Gastrocnemius medialis (tissue), 4 donors: ENCODE measurements at regions not wholly inside any gene's neighbourhood (a gene's known extent, or its start where the extent isn't known, plus 50 kb on each side); places are given as distances from the start of the nearest gene placed in this dataset.

Experiments used
- CTCF ChIP-seq, 5 experiments: fragments of 450-650 bp in 3 of 5; fragments of 200-600 bp in 2 of 5; sonication (generic) in 2 of 5; IDR thresholded peaks in 4 of 5; conservative IDR thresholded peaks in 1 of 5; 1 replicate in 4 of 5; 2 replicates in 1 of 5; pipeline ENCODE4 v1.5.1; 2016 to 2019; ENCODE audit warnings: antibody characterized with exemption in 5 of 5, mild to moderate bottlenecking in 3 of 5, moderate library complexity in 3 of 5
- POLR2A ChIP-seq, 2 donors: fragments of 450-650 bp; IDR thresholded peaks; one replicate each; pipeline ENCODE4 v1.6.1; 2017; ENCODE audit warnings: antibody characterized with exemption in 2 of 2, mild to moderate bottlenecking in 2 of 2, moderate library complexity in 2 of 2

DNA sequence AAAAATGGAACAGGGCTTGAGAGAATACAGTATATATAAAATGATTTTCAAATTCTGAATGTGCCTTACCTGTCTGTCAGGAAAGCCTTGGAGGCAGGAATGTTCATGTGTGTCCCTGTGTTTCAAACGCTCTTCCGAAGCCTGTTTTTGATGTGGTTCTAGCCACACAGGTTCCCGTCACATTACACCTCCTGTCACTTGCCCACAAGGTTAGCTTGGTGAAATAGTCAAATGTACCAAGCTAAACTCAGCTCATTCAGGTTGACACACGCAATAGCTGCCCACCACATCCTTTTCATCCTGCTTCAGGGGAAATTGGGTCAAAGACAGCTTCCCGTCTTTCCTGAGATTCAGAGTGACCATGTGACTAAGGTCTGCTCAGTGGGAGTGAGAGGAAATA, 574.0 kb downstream of the EFNB2 start:
- TF ChIP-seq CTCF (IDR thresholded peaks at IDR 0.05 in 4 of 5, conservative IDR thresholded peaks at IDR 0.05 in 1 of 5): no peak
- TF ChIP-seq POLR2A (IDR thresholded peaks at IDR 0.05): no peak
